Activated CD4-positive, alpha-beta T cell treated with anti-CD3 and anti-CD28 coated beads for 48 hours (primary cell): ENCODE measurements at regions not wholly inside any gene's neighbourhood (a gene's known extent, or its start where the extent isn't known, plus 50 kb on each side); places are given as distances from the start of the nearest gene placed in this dataset.

Experiments used
- DNase-seq: peaks from one replicate; pipeline ENCODE4 v3.0.0-alpha.2; 2020

DNA sequence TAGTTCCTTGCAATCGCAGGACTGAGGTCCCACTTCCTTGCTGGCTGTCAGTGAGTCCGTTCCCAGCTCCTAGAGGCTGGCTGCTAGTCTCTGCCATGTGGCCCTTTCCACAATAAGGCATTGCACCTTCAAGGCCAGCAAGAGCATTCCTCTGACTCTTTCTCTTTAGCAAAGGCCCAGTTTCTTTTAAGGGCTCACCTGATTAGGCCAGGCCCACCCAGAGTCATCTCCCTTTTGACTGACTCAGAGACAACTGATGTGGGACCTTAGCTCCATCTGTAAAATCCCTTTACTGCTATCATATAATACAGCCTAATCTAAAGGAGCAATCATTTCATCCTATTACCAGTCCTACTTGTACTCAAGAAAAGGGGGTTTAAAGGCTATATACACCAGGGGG, 278.2 kb downstream of the SLC4A3 start:
- no peak for DNase-seq

DNA sequence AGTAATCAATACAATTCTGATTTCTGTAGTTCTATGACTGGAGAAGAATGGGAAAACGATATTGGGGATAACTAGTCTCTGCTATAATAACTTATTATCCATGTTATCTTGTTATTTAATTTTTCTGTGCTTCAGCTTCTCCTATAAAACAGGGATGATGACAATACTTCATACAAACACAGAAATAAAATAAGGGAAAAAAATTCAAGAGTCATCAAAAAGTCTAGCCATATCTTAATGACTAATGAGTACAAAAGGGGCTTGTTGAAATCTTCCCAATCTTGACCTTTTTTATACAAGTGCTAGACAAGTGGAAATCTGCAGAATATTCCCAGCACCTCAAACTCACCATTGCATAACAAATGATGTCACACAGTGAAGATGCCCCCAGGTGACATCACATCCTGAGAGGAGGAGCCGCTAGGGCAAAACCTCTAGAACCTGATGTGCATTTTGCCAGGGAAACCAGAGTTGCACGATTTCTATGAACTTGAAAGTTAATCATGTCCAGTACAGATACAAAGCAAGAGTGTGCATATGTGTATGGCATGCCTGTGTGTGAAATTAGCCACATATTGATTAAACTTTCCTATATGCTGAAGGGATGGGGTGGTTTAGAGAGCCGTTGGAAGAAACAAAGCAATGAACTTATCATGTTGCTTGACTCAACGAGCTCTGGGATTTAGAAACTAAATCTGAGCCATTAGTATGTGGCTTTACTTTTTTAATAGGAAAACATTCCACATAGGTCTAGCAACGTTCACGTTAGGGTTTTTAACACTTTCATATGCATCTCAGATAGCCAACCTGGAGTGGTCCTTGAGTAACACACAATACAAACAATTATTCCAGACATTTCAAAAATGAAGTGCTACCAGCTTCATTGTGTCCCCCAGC, 278.9 kb downstream of the SLC4A3 start:
- DNase-seq = no peak

DNA sequence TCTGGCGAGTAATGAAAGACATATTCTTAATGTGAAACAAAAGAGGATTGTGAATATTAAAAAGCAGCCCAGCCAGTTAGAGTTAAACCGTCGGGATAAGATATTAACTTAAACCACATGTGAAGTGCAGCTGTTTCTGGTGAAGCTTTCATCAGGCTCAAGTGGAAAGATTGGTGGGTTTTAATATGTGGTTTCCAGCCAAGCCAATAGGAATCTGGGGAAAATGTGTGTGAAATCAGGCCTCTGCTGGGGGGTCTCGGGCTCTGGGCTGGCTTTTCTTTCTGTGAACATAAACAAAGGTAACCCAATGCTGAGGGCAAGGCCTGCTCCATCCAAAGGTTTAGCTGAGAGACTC, 279.6 kb downstream of the SLC4A3 start:
- no peak for DNase-seq

DNA sequence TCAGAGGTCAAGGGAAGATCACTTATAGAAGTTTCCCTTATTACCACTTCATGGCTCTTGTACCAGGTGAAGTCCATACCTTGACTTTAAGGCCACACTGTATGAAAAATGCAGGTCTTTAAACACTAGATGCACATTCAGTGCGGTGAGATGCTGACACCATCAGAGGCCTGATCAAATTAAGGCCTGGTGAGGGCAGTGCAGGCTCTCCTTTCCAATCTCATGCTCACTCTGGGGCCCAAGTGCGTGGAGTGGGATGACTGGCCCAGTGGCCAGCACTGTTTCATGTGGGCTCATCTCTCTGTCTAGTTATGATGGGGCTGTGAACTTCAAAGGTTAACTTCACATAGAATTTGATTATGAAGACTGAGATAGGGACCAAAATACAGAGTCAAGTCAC, 281.1 kb downstream of the SLC4A3 start:
- DNase-seq = no peak

DNA sequence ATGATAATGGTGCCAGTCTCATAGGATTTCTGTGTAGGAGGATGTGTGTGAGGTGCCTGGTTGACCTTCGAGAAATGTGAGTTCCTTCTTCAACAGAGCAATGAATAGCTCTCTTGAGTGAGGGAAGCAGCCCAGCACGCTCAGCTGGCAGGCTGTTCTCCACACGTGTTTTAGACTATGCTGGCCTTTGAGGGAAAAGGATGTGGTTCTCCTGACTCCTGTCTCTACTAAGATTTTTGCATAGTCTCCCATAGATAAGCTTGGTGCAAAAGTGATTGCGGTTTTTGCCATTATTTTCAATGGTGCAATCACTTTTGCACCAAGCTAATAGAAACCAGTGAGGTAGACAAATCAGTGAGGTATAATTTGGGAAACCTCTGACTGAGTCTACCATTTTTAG, 284.1 kb downstream of the SLC4A3 start:
- DNase-seq = no peak

DNA sequence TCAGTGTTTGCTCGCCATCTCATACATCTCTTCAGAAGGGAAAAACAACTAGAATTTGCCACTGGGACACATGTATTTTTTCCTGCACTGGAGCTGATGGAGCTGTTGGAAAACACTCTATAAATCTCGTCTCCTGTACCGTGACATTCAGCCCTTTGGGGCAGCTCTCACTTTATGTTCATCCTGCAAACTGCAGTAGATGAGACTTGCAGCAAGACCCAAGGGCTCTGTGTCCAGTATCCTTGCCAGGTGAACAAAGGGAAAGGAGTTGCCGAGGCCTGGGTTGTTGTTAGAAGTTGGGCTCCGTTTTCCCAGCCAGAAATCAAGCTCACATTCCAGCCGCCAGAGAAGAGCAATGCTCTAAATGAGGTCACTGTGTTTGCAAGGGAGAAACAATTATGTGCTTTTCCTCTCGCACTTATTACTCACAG, 285.1 kb downstream of the SLC4A3 start:
- no peak for DNase-seq

DNA sequence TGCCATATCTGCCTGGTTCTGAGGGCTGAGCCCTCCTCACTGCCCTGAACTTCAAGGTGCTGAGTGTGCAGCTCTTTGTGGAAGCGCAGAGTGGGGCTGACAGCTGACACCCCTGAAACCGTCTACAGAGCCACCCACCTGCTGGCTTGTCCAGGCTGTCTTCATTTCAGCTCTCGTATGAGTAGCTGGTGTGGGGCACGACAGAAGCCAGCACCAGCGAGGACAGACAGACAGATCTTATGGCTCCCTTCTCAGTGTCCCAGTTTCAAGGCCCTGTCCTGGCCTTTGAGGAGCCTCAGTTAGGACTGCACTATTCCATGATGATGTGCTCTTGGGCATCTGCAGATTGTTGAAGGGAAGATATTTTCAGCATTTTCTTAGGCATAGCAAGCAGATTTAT, 287.1 kb downstream of the SLC4A3 start:
- DNase-seq = no peak

DNA sequence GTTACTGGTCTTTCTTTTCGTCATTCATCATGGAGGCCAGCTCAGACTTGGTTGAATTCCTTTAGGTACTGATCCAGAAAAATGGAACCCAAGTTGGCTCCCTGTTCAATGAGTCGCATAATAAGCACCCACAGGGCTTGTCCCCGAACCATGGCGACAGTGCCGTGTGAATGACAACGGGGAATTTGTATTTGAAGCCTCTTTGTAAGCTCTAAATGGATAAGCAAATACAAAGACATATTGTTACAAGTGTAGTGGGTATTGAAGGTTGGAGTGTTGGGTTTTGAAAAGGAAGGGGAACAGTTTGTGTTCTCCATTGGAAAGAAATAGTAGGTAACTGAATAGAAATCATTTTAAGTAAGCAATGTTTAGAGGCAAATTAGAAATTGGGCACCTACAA, 288.9 kb downstream of the SLC4A3 start:
- DNase-seq = no peak

DNA sequence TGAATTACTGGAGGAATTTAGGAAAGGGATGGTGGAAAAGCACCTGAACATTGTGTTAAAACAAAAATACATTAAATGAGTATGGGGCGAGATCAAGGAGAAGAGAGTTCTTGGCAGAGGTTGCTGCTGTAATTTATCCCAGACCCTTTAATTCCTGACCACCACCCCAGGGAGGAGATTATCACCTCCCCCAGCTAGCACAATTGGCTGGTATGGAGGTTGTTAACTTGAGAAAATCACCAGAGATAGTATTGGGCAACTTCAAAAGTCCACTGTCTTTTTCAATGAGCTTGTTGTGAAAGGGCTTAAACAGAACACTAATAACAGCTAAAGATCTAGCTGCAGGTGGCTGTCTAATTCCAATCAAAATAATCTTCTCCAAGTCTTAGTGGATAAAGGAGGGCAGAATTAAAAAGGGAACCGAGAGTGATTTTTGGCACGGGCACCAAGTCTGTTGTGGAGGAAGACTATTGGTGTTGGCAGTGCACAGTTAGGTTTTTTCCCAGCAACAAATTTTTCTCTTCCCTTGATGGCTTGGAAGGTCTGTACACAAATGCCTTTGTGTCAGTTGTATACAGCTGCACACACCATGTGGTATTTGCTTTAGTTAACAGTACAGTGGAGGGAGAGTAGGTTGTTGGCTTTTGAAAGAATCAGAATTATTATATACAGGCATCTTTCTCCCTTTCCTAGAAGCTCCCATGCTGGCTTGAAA, 289.5 kb downstream of the SLC4A3 start:
- no peak for DNase-seq

DNA sequence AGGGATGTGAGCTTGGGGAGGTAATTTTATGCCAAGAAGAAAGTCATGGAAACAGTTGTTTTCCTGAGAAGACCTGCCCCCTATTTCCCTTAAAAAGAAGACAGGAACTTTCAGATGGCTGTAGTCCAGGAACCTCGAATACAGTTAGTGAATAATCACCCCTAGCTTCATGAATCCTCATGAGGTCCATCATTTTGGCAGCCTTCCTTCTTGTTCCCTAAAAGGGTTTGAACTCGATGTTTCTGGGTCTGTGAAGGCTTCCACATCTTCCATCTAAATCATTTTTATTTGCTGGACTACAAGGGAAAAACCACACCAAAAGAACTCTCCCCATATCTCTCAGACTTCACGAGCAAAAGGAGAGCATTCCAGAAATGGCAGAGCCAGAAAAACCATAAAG, 290.8 kb downstream of the SLC4A3 start:
- no peak for DNase-seq

DNA sequence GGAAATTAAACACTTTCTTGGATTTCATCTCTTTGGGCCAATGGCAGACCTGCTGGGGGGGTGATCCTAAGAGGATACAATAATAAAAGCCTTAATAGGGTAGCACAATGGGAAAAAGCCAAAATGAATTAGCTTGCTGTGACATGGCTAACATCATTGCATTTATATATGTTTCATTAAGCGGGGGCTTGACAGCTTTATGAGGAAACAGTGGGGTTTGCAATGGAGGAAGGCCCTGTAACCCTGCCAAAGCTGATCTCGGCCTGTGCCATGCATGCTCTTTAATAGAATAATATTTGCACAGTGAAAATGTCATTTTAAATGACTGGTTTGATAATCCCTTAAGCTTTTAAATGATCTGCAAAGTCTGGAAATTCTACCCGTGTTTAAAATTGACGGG, 291.5 kb downstream of the SLC4A3 start:
- DNase-seq = no peak

DNA sequence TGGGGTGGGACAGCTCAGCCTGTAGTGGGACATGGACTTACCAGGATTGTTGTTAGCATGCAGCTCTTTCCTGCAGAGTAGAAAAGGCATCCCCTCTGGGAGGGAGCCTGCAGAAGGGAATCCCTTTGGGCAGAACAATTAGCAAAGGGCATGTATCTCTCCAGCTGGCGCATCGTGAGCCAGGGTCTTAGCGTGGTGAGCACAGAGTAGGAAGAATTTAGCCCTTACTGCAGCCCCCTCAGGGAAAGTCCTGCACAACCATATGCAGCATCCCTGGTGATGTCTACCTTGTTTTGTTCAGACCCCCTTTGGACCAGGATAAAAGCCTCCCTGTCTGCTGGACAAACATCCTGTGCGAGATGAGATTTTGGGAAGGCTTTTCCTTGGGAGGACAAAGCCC, 292.1 kb downstream of the SLC4A3 start:
- DNase-seq = no peak

DNA sequence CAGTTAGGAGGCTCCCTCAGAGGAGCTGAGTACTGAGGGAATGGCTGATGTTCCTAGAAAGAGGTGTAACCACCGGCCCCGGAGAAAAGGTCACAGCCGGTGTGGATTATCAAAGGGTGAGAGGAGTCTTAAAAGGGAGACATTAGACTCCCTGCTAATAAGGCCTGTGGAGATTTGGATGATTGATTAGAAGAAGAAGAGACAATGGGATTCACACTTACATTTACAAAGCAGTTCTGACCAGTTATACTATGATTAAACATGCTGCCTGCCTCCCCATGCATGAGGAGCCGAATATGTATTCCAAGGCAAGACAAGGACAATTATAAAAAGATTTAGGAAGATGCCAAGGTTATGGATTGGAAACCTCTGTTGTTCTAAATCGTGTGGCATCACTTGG, 302.4 kb downstream of the SLC4A3 start:
- DNase-seq = no peak

DNA sequence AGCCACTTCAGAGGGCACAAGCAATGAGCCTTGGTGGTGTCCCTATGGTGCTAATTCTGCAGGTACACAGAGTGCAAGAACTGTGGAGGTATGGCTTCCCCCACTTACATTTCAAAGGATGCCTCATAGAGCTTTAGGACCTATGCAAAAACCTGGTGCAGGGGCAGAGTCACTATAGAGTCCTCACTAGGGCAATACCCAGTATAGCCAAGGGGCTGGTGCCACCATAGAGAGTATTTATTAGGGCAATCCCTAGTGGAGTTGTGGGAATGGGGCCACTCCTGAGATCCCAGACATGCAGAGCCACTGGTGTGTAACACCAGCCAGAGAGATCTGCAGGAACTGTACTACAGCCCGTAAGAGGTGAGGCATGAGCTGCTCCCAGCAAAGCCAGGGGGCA, 312.2 kb downstream of the SLC4A3 start:
- no peak for DNase-seq

DNA sequence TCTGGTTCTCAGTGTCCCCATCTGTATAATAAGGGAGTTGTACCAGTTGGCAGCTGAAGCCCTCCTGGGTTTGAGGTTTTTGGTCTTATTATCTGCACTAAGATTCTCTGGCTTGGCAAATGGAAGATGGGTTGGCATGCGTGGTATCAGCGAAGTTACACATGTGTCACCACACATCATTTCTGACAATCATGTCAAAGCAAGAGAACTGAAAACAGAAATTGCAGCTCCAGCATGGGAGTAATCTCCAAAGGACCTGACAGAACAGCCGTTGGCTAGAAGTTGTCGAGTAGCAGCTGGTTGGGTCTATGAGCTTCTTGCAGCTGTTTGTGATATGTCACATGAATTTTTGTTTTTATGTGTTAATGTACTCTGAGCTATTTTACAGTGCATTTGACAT, 317.4 kb downstream of the SLC4A3 start:
- no peak for DNase-seq

DNA sequence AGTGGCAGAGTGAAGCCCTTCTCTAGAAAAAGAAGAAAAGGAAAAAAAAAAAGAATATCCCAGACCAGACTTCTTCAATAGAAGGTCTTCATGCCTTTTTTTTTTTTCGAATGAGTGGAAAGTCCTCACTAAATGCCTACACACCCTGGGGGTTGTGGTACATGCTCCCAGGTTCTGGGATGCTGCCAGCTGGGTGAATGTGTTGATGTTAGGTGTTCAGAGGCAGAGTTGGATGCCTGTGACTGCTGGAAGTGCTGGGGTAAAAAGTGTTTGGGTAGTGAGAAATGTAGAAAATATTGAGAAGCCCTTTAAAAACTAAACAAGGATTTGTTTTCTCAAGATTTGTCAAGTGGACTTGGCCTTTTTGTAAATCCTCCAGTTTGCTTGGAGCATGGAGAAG, 318.6 kb downstream of the SLC4A3 start:
- DNase-seq = no peak

DNA sequence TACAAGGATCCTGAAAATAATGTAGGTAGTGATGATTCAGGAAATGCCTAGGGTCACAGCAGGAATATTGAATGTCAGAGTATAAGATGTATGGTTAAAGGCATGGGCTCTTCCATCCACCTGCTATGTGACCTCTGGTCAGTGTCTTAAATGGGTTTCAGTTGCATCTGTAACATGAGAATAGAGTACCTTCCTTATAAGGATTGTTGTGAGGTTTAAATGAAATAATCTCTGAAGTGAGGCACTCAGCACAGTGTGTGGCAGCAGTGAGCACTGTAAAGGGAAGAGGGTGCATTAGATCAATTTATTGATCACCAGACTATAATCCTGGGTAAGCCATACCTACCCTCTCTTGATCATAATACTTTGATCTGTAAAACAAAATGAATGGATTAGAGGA, 319.1 kb downstream of the SLC4A3 start:
- no peak for DNase-seq

DNA sequence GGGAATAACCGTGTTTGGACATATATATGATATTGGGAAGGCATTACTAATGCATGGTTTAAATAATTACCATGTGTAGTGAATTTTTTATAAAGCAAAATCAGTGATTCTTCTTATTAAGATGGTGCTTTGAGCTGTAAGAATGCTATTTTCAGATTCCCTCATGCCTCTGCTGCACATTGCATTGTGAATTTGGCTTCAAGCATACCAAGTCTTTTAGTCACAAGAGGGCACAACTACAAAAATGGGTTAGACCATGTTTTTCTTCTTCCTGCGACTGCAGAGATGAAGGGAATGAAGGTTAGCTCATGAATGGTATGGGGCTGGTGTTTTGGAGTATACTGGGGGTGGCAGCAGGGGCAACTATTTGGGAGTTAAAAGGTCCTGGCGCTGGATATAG, 320.1 kb downstream of the SLC4A3 start:
- DNase-seq = no peak

DNA sequence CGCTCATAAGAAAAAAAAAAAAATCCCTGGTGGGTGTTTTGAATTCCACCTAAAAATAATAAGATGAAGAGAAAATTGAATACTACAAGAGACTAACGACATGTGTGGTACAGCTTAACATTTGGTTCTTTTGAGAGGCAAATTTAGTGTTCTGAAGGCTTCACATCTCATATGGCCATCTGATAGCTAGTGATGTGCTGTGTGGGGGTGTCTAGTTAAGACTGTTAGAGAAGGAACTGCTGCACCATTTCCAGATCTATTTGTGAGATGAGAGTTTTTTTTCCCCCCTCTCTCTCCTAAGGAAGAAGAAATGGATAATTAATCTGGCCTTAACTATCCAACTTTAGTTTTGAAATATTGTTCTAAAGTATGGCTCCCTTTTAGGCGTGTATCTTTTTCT, 321.6 kb downstream of the SLC4A3 start:
- no peak for DNase-seq

DNA sequence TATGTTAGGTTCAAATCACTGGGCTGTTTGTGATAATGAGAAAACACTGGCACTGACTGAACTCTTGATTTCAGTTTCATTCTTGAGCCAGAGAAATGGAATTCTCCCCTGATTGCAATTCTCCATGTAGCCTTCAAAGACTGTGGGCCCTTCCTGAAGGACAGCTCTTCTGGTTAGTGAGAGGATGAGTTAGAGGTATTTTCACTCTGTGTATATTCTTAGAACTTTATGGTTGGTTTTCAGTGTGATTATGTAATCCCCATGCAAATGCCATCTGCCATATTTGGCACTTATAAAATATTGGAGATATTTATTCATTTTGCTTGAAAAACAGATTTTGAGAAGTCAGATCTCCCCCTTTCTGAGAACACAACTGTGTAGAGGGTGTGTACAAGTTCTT, 323.7 kb downstream of the SLC4A3 start:
- DNase-seq = no peak

DNA sequence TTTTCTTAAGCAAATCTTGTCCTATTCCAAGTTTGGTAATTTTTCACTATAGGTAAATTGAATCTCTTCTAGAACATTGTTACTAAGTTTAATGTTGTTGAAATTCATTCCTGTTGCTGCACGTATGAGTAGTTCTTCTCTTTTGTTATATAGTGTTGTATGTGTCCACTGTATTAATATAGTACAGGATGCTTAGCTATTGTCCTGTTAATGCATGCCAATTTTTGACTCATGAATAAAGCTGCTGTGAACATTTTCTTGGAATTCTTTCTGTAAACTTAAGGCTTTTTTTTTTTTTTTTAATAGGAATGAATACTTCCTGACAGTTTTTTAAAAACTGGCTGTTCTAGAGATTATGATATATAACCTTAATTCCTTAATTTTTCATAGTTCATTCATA, 326.9 kb downstream of the SLC4A3 start:
- DNase-seq = no peak

DNA sequence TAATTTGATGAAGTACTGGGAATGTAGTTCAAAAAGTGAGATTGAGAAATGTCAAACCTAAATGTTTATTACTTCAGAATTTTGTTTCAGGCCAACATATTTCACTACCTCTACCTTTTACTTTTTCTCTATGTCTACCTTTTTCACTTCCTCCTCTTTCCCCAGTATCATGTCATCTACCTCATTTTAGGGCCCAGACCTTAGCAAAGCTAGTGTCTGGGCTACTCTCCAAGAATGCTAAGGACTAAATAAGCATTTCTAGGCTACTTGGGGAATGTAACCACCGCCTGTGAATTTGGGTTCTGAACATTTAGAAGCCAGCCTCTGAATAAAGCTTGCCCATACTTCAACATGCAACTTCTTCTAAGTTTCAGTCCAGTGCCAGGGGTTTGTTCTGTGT, 330.4 kb downstream of the SLC4A3 start:
- no peak for DNase-seq

DNA sequence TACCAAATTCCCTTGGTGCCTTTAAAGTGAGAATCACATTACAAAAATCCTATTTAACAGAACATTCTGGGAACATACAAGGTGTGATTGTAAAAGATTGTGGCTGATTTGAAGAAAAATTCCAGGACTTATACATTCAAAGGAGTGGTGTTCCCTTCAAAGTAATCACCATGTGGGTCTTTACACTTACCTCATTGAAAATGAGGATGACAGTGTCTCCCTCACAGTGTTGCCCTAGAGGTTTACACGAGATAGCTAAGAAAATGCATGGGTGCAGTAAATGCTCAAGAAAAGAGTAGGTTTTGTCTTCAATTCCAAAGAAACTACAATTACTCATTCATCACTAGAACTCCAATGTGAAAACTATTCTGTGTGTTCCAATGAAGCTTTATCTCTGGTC, 331.5 kb downstream of the SLC4A3 start:
- no peak for DNase-seq

DNA sequence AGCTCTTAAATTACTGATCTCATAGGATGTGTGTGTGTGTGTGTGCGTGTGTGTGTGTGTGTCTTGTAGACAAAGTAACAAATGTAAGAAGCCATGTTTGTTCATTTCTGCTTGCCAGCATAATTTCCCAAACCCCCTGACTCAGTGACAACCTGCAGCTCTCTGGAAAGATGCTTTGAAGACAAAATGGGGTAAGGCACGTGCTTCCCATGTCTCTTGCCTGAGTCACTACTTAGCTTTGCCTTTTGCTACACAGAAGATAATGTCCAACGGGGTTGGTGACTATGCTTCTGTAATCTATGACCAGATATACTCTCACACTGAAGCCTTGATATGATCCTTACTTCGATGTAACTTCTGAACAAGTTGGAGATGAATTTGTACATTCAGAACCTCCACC, 332.0 kb downstream of the SLC4A3 start:
- DNase-seq = no peak
